OCI-LY7 (cell line): ENCODE measurements at regions not wholly inside any gene's neighbourhood (a gene's known extent, or its start where the extent isn't known, plus 50 kb on each side); places are given as distances from the start of the nearest gene placed in this dataset.

Source experiments
- EZH2phosphoT487 ChIP-seq: fragments of 200-600 bp; sonication (generic); IDR thresholded peaks from 2 replicates; pipeline ENCODE4 v1.6.1; 2018; ENCODE audit warnings: low read depth, borderline replicate concordance, mild to moderate bottlenecking, mixed run types, antibody characterized with exemption, low read length, moderate library complexity, mixed read lengths
- TF ChIP-seq, protein P1 (sequence below): fragments of 200-600 bp; sonication (generic); conservative IDR thresholded peaks from 2 replicates; pipeline ENCODE4 v1.5.1; 2014; ENCODE audit warnings: mild to moderate bottlenecking, antibody characterized with exemption, low read length, moderate library complexity, mixed read lengths

- TF ChIP-seq, protein P1, sequence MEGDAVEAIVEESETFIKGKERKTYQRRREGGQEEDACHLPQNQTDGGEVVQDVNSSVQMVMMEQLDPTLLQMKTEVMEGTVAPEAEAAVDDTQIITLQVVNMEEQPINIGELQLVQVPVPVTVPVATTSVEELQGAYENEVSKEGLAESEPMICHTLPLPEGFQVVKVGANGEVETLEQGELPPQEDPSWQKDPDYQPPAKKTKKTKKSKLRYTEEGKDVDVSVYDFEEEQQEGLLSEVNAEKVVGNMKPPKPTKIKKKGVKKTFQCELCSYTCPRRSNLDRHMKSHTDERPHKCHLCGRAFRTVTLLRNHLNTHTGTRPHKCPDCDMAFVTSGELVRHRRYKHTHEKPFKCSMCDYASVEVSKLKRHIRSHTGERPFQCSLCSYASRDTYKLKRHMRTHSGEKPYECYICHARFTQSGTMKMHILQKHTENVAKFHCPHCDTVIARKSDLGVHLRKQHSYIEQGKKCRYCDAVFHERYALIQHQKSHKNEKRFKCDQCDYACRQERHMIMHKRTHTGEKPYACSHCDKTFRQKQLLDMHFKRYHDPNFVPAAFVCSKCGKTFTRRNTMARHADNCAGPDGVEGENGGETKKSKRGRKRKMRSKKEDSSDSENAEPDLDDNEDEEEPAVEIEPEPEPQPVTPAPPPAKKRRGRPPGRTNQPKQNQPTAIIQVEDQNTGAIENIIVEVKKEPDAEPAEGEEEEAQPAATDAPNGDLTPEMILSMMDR: no peak
- no peak for TF ChIP-seq EZH2phosphoT487
These were observed 75.2 kb upstream of the CD93 start for GRCh38 chr20:23161244-23161891.
